ENCODE measurements at regions not wholly inside any gene's neighbourhood (a gene's known extent, or its start where the extent isn't known, plus 50 kb on each side); places are given as distances from the start of the nearest gene placed in this dataset.

DNA sequence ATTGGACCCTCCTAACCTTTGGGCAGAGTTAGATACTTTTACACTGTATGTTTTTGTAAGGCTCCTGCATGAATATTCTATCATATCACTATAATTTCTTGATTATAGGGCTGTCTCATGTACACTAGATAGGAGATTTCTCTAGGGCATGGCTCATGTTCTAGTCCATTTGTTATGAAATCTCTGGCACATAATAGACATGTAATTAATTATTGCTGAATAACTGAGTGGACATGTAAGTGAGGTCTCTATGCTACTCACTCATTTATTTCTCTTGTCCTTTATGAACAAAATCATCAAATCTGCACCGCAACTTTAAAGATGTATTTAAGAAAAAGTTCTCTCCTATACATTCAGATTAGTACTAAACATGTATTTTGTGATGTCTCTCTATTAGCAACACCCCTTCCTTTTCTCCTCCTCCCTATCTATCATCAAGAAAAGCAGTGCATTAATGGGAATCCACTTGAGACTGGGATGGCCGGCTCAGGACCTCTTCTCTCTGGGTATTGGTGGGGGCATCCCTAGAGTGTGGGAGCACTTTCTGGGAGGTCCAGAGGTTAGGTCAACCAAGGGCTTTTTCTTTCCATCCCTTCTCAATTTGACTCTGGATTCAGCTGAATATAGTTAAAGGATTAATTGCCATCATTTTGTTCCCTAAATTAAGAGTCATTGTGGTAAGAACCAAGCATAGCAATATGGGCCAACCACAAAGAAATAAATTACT is 168.0 kb upstream of the HMGA2 start:
- DNase-seq (no peak), ATAC-seq (no peak)

DNA sequence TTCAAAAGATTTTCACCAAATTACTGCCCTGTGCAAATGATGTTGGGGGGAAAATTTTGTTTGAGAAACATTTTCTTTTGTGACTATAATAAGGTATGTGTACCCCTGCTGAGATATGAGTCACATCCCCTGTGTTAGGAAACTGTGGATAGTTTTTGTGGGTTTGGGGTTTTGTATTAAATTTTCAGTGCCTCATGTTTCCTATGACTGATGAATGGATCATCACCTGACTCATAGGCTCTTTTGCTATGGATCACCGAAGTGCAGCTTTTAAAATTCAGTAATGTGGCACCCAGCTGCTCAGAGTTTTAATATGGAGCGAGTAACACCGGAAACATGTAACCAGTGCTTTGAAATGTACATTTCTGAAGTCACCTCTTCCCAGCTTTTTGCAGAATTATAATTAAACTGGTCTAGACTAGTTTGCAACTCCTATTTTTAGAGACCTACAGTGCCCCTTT is 167.4 kb upstream of the HMGA2 start:
- peaks cover 17% of the 10 kb centered on the region for H3K9me3 Mint-ChIP-seq

More for the DNA sequence above, 168.0 kb upstream of the HMGA2 start:
- Mint-ChIP-seq H3K36me3 (ENCODE audit: low read depth) (no peaks in the 10 kb centered on the region), H3K4me3 (peak overlapping the region; percentile 4), H3K27me3 (peaks cover 26% of the 10 kb centered on the region), H3K4me1 (peaks cover 32% of the 10 kb centered on the region), H3K27ac (peak overlapping the region; percentile 70), H3K9me3 (peaks cover 20% of the 10 kb centered on the region)

DNA sequence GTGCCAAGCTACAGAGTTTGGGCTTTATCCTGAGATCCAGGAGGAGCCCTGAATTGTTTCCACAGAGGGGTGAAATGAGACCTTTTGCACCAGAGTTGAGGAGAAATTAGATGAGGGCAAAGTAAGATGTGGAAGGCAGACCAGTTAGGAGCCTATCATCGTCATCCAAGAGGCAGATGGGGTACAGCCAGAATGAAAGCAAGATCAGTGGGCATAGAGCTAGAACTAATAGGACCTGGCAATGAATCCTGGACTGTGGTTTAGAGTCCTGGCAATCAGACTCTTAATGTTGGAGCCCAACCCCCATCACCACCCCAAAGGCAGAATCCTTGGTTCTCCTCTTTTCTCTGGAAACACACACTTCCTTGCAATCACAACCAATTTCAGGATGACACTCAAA is 166.6 kb upstream of the HMGA2 start:
- DNase-seq, result no peak
- Mint-ChIP-seq H3K4me3 (no peak overlapping the region), H3K4me1 (peaks cover 32% of the 10 kb centered on the region), H3K9me3 (peaks cover 14% of the 10 kb centered on the region), H3K27me3 (peaks cover 26% of the 10 kb centered on the region), H3K36me3 (ENCODE audit: low read depth) (no peaks in the 10 kb centered on the region), H3K27ac (no peak overlapping the region)
- ATAC-seq, result no peak

More for the DNA sequence above, 167.4 kb upstream of the HMGA2 start:
- peak; percentile 95 for ATAC-seq
- H3K36me3 Mint-ChIP-seq (ENCODE audit: low read depth), result no peaks in the 10 kb centered on the region
- DNase-seq, result no peak
- H3K4me3 Mint-ChIP-seq, result peak overlapping the region; percentile 46
- H3K27ac Mint-ChIP-seq, result peak overlapping the region; percentile 70
- peaks cover 26% of the 10 kb centered on the region for H3K27me3 Mint-ChIP-seq
- H3K4me1 Mint-ChIP-seq, result peaks cover 32% of the 10 kb centered on the region

DNA sequence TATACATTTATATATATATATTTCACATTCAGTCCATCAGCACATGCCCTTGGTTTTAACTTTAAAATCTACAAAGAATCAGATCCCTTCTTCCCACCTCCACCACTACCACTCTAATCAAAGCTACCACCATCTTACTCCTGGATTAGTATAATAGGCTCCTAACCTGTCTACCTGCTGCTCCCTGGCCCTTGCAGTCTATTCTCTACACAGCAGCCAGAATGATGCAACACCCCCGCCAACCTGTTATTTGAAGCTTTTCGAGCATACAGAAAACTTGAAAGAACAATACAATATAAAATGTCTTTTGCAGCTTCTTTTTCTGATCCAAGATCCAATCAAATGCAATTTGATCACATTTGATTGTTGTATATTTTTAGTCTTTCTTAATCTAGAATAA is 165.9 kb upstream of the HMGA2 start:
- H3K9me3 Mint-ChIP-seq, result peaks cover 9% of the 10 kb centered on the region
- peaks cover 23% of the 10 kb centered on the region for H3K27me3 Mint-ChIP-seq
- no peaks in the 10 kb centered on the region for H3K36me3 Mint-ChIP-seq (ENCODE audit: low read depth)
- DNase-seq (no peak), ATAC-seq (no peak)
- H3K27ac Mint-ChIP-seq, result no peak overlapping the region
- H3K4me1 Mint-ChIP-seq, result peaks cover 32% of the 10 kb centered on the region
- H3K4me3 Mint-ChIP-seq, result no peak overlapping the region

DNA sequence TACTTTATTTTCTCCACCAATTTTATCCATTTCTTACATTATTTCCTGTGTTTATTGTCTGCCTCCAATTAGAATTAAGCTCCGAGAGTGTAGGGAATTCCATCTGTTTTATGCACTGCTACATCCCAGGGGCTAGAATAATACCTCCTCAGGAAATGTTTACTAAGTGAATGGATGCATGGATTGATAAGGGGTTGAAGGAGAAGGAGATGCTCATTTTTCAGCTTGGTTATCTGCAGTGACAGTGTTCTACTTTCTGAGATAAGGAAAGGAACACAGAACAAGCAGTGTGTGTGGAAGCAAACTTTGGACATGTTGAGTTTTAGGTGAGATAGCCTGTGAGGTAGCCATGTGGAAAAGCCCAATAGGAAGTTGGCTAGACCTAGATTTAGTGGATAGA is 164.6 kb upstream of the HMGA2 start:
- Mint-ChIP-seq H3K4me3 (no peak overlapping the region), H3K27ac (no peak overlapping the region), H3K4me1 (peaks cover 35% of the 10 kb centered on the region), H3K9me3 (peaks cover 15% of the 10 kb centered on the region), H3K27me3 (peaks cover 28% of the 10 kb centered on the region), H3K36me3 (ENCODE audit: low read depth) (no peaks in the 10 kb centered on the region)
- DNase-seq (no peak), ATAC-seq (no peak)

DNA sequence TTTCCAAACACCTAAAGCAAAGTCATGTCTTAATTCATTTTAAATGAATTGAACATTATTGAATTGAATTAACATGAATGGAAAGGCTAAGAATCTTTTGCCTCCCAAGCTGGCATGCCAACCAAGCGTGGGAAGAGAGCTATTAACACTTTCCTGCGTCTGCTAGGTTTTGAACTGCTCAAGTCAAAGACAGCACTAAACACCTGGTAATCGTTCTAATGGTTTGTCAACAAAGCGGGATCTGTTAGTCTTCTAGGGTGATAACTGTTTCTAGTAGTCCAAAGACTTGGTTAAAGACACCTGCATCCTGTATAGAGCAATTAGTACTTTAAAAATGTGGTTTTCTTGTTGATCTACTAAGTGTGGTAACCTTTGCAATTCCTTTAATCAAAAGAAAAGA is 164.2 kb upstream of the HMGA2 start:
- no peak overlapping the region for H3K27ac Mint-ChIP-seq

DNA sequence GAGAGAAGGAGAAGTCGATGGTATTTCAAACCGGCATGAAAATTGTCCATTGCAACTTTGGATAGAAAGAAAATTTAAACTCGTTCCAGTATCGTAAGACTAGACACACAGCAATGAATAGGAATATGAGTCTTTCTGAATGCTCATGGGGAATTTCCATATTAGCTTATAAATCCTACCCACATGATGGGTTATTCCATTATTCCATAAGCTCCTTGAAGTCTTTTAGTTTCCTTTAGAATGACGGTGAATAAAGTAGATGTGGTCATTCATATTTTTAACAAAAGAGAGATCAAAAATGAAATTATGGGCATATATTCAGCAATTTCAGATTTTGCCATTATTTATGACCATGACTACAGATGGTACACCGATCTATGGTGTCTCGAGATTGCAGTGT is 163.4 kb upstream of the HMGA2 start:
- Mint-ChIP-seq H3K9me3 (peaks cover 24% of the 10 kb centered on the region), H3K4me3 (no peak overlapping the region), H3K27me3 (peaks cover 28% of the 10 kb centered on the region), H3K27ac (no peak overlapping the region), H3K36me3 (ENCODE audit: low read depth) (peaks cover 5% of the 10 kb centered on the region), H3K4me1 (peaks cover 36% of the 10 kb centered on the region)
- no peak for ATAC-seq
- DNase-seq, result no peak

More for the DNA sequence above, 164.2 kb upstream of the HMGA2 start:
- ATAC-seq (no peak), DNase-seq (no peak)
- H3K9me3 Mint-ChIP-seq, result peaks cover 19% of the 10 kb centered on the region
- H3K27me3 Mint-ChIP-seq, result peaks cover 28% of the 10 kb centered on the region
- no peak overlapping the region for H3K4me3 Mint-ChIP-seq
- peaks cover 35% of the 10 kb centered on the region for H3K4me1 Mint-ChIP-seq
- peaks cover 3% of the 10 kb centered on the region for H3K36me3 Mint-ChIP-seq (ENCODE audit: low read depth)

DNA sequence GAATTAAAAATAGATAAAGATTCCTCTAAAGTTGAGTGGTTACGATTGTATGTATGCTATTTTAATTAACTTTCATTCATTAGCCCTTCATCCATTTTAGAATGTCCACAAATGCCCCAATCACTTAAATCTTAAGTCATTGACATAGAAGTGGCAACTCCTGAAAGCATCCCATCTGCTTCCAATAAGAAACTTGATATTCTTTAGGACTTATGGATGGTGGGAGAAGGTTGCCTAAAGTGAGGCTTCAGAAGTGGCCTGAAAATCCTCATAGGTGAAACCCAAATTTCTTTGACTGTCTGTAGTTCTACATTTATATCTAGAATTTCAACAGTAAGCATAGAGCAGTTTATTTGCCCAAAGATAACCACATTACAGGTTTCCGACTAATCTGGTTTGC is 161.7 kb upstream of the HMGA2 start:
- Mint-ChIP-seq H3K4me1 (peaks cover 37% of the 10 kb centered on the region), H3K27me3 (peaks cover 28% of the 10 kb centered on the region), H3K36me3 (ENCODE audit: low read depth) (peaks cover 5% of the 10 kb centered on the region), H3K9me3 (peaks cover 21% of the 10 kb centered on the region), H3K4me3 (no peak overlapping the region), H3K27ac (no peak overlapping the region)
- ATAC-seq (no peak), DNase-seq (no peak)

DNA sequence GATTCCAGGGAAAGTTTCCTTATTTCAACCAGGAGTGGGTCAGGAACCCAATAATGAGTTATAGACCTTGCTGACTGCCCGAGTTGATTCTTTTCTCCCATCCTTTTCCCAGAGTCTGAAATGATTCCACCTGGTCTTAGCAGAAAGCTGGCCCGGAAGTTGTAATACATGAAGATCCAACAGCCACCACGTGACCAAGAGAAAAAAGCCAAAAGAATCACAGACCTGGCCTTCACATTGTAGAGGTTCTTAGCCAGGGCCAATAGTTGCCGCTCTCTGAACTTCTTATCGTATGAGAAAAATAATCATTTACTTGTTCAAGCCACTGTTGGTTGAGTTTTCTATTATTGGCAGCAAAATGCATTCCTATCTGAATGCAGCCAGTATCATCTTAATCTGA is 161.2 kb upstream of the HMGA2 start:
- H3K27me3 Mint-ChIP-seq, result peaks cover 25% of the 10 kb centered on the region
- no peak overlapping the region for H3K4me3 Mint-ChIP-seq
- peaks cover 16% of the 10 kb centered on the region for H3K9me3 Mint-ChIP-seq
- peaks cover 37% of the 10 kb centered on the region for H3K4me1 Mint-ChIP-seq
- no peak overlapping the region for H3K27ac Mint-ChIP-seq
- ATAC-seq, result no peak
- H3K36me3 Mint-ChIP-seq (ENCODE audit: low read depth), result peaks cover 5% of the 10 kb centered on the region
- no peak for DNase-seq

DNA sequence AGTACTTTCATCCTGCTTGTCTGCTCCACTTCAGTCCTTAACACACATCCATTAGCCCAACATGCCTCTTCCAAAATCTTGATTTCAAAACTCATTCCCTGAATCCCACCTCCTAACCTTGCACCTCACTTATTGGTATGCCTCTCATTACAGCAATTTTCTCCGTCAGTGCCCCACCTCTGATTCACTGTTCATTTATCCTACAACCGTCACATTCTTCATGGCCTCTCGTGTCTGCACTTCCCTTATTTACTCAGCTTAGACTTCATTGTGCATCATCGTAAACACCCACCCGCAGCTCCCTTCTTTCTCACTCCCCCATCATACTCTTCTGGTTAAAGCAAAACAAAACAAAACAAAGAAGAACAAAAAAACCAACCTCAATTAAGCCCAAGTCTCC is 160.6 kb upstream of the HMGA2 start:
- peaks cover 21% of the 10 kb centered on the region for H3K27me3 Mint-ChIP-seq
- no peak overlapping the region for H3K4me3 Mint-ChIP-seq
- DNase-seq (no peak), ATAC-seq (no peak)
- peaks cover 40% of the 10 kb centered on the region for H3K4me1 Mint-ChIP-seq
- H3K36me3 Mint-ChIP-seq (ENCODE audit: low read depth), result peaks cover 5% of the 10 kb centered on the region
- peaks cover 16% of the 10 kb centered on the region for H3K9me3 Mint-ChIP-seq
- no peak overlapping the region for H3K27ac Mint-ChIP-seq

DNA sequence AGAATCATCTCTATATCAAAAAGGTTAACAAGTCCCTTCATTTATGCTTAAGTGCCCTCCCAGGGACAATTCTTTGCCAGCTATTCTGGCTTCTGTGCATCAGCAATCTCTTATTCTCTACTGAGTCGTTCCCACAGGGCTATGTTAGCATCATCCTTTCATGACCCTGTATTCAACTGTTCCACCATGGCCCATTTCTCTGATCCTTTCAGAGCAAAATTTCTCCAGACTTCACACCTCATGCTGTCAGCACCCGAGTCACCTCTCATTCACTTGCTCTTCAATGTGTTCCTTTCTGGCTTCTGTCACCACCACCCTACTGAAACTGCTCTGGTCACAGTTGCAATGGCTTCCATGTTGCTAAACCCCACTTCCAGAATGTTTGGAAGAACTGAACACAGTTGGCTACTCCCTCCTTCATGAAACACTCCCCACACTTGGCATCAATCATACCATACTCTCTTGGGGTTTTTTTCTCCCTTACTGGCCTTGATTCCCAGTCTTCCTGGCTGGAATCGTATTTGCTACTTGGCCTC is 159.5 kb upstream of the HMGA2 start:
- H3K36me3 Mint-ChIP-seq (ENCODE audit: low read depth), result peaks cover 5% of the 10 kb centered on the region
- peaks cover 52% of the 10 kb centered on the region for H3K4me1 Mint-ChIP-seq
- H3K9me3 Mint-ChIP-seq, result peaks cover 16% of the 10 kb centered on the region
- peak overlapping the region; percentile 2 for H3K27ac Mint-ChIP-seq
- DNase-seq (no peak), ATAC-seq (no peak)
- peaks cover 17% of the 10 kb centered on the region for H3K27me3 Mint-ChIP-seq
- H3K4me3 Mint-ChIP-seq, result no peak overlapping the region

DNA sequence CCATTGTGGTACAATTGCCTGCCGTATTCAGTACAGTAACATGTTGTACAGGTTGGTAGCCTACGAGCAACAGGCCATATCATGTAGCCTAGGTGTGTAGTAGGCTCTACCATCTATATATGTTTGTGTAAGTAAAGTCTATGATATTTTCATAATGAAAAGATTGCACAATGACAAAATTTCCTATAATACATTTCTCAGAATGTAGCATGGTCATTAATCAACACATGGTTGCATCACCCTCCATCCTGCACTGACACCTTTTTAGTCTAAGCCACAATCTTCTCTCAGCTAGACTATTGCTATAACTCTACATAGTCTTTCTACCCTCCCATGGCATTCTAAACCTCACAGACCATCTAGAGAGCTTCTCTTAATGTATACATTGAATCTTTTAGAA is 158.5 kb upstream of the HMGA2 start:
- Mint-ChIP-seq H3K4me1 (peaks cover 57% of the 10 kb centered on the region), H3K36me3 (ENCODE audit: low read depth) (peaks cover 5% of the 10 kb centered on the region), H3K27me3 (peaks cover 11% of the 10 kb centered on the region), H3K4me3 (no peak overlapping the region), H3K9me3 (peaks cover 16% of the 10 kb centered on the region), H3K27ac (peak overlapping the region; percentile 98)
- ATAC-seq (no peak), DNase-seq (no peak)

DNA sequence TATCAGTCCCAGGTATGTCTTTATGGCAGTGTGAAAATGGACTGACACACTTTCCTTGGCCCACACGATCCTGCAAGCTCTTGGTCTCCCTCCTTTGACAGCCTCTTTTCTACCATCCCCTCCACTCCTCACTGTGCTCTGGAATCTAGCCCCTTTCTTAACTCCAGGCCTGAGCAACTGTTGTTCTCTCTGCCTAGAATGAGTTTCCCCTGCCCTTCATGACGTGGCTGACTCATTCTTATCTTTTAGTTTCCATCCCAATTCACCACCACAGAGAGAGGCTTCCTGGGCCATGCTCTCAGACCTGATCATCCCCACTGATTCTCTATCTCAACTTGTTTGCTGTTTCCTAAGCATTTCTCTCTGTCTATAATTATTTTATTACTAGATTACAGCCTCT is 157.4 kb upstream of the HMGA2 start:
- ATAC-seq (peak; percentile 84), DNase-seq (peak; percentile 19)
- Mint-ChIP-seq H3K4me1 (peaks cover 65% of the 10 kb centered on the region), H3K27me3 (peaks cover 10% of the 10 kb centered on the region), H3K4me3 (peak overlapping the region; percentile 49), H3K27ac (peak overlapping the region; percentile 98), H3K9me3 (peaks cover 16% of the 10 kb centered on the region), H3K36me3 (ENCODE audit: low read depth) (peaks cover 5% of the 10 kb centered on the region)

DNA sequence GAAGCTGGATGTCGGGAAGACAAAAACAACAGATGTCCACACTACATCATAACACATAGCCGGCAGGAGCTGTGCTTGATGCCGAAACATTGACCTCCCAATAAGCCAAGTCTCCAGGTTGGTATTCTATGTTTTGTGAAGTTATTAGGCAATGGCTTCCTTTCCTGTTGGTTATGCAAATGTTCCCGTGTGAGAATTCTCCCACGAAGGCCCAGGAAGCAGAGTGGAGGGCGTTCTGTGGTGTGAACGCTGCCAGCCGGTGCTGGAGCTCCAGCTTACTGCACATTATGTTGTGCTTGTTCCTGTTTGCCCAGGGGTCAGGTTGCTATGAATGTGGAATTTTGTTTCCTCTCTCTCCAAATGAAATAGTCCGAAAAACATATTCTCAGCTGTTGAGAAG is 156.4 kb upstream of the HMGA2 start:
- peaks cover 65% of the 10 kb centered on the region for H3K4me1 Mint-ChIP-seq
- peaks cover 10% of the 10 kb centered on the region for H3K27me3 Mint-ChIP-seq
- peak overlapping the region; percentile 23 for H3K27ac Mint-ChIP-seq
- H3K36me3 Mint-ChIP-seq (ENCODE audit: low read depth), result peaks cover 5% of the 10 kb centered on the region
- DNase-seq, result no peak
- ATAC-seq, result no peak
- peaks cover 16% of the 10 kb centered on the region for H3K9me3 Mint-ChIP-seq
- no peak overlapping the region for H3K4me3 Mint-ChIP-seq

DNA sequence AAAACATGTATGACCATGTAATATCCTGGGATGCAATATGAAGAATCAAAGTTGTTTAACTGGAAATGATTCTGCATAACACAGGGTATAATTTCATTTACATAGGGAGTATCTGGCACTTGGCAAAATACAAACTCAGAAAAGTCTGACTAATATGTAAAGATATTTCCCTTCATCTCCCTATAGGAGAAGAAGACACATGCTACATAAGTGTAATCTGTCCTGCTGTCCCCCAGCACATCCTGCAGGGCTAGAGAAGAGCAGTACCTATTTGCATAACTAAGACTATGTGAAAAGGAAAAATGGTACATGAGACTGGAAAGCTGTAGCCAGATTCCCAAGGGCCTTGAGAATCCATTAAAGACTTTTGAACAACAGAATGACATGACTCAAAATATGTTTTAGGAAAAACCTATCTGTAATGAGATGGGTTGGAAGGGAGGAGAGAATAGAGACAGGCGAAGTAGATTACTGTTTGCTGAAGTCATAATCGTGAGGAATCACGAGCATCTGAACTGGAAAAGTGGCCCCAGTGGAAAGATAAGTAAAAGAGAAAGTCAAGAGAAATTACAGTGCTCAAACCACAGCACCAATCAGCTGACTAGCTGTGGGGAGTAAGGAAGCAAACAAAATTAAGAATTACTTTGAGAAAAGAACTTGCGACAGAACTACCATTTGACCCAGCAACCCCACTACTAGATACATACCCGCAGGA is 155.1 kb upstream of the HMGA2 start:
- ATAC-seq (no peak), DNase-seq (no peak)
- Mint-ChIP-seq H3K27ac (no peak overlapping the region), H3K36me3 (ENCODE audit: low read depth) (peaks cover 5% of the 10 kb centered on the region), H3K27me3 (peaks cover 5% of the 10 kb centered on the region), H3K9me3 (peaks cover 12% of the 10 kb centered on the region), H3K4me3 (no peak overlapping the region), H3K4me1 (peaks cover 65% of the 10 kb centered on the region)
